K562 (cell line): ENCODE measurements at regions not wholly inside any gene's neighbourhood (a gene's known extent, or its start where the extent isn't known, plus 50 kb on each side); places are given as distances from the start of the nearest gene placed in this dataset.
A peak's percentile ranks its signal among the peaks of the same experiment; 100 is the strongest.

Experiments used
- ATAC-seq: fragments of 200-7000 bp; cut with Tn5 transposase; 3 replicates; pipeline ENCODE4 v1.9.1; 2020; ENCODE audit warnings: moderate library complexity
- BruUV-seq: library from RNA; stranded (reverse); fragments of 400-500 nt; replicated peaks from 2 replicates; lab custom pipeline; 2021; lab: Mats Ljungman, UMichigan
- CTCF ChIA-PET: fragments of 300-600 bp; formaldehyde crosslinking; extraction: SDS; loops from one replicate; lab custom pipeline; 2021; ENCODE audit warnings: low intra/inter-chr PET ratio; lab: Yijun Ruan, JAX
- POLR2A ChIA-PET: fragments of 300-600, 350-650 bp; sonication (Branson Sonifier 250); formaldehyde crosslinking; extraction: SDS; loops from one replicate; lab custom pipeline; 2021; ENCODE audit warnings: antibody characterized with exemption, inconsistent platforms; lab: Yijun Ruan, JAX
- DNase-seq, 4 experiments: peaks; one replicate each; pipeline versions ENCODE4 v3.0.0 to v3.0.0-alpha.2; 2011 to 2018; ENCODE audit warnings: low spot score in 3 of 4, mixed read lengths in 3 of 4; ENCODE audit errors: extremely low read depth in 1 of 4
- FAIRE-seq: peaks from 2 replicates; lab custom pipeline; 2011; peaks lifted over from hg19 to GRCh38; lab: Jason Lieb, UNC
- H2AFZ ChIP-seq: 2 replicates; pipeline ENCODE4 v1.6.0; 2011; ENCODE audit warnings: low read depth, low read length, control low read depth, inconsistent platforms
- H3K27ac ChIP-seq: fragments of 200-600 bp; 3 replicates; pipeline ENCODE4 v1.8.0; 2011; ENCODE audit warnings: low read depth, mild to moderate bottlenecking, control low read depth, inconsistent platforms, low read length, moderate library complexity, mixed read lengths; ENCODE audit errors: extremely low read depth
- H3K27me3 ChIP-seq, 2 experiments: fragments of 300-600 bp in 1 of 2; 2 replicates in 1 of 2; 3 replicates in 1 of 2; pipeline versions ENCODE4 v1.6.0 to v1.8.0; 2011; ENCODE audit warnings: inconsistent platforms in 2 of 2, low read length in 2 of 2, mild to moderate bottlenecking in 1 of 2, mixed read lengths in 1 of 2, moderate library complexity in 1 of 2; ENCODE audit not compliant: control insufficient read depth in 2 of 2, insufficient read depth in 2 of 2
- H3K36me3 ChIP-seq: fragments of 300-600 bp; 3 replicates; pipeline ENCODE4 v1.8.0; 2011; ENCODE audit warnings: mild to moderate bottlenecking, low read length, inconsistent platforms; ENCODE audit not compliant: control insufficient read depth, insufficient read depth
- H3K4me1 ChIP-seq, 2 experiments: fragments of 200-600 bp in 1 of 2; replicated peaks in 1 of 2; 2 replicates in 1 of 2; 3 replicates in 1 of 2; pipeline versions ENCODE4 v1.5.1 to v1.8.0; 2011; ENCODE audit warnings: inconsistent platforms in 2 of 2, low read length in 2 of 2, mild to moderate bottlenecking in 1 of 2, mixed read lengths in 1 of 2, moderate library complexity in 1 of 2; ENCODE audit not compliant: control insufficient read depth in 2 of 2, insufficient read depth in 2 of 2
- H3K4me2 ChIP-seq: 2 replicates; pipeline ENCODE4 v1.6.1; 2011; ENCODE audit warnings: low read length, control low read depth, inconsistent platforms, mixed read lengths; ENCODE audit not compliant: insufficient read depth
- H3K4me3 ChIP-seq: fragments of 200-600 bp; sonication (generic), shearing (Covaris generic); 2 replicates; pipeline ENCODE4 v1.5.1; 2016; ENCODE audit warnings: control low read depth, inconsistent platforms
- H3K79me2 ChIP-seq: fragments of 200-600 bp; 3 replicates; pipeline ENCODE4 v1.8.0; 2011; ENCODE audit warnings: low read length, inconsistent platforms; ENCODE audit not compliant: control insufficient read depth, insufficient read depth
- H3K9ac ChIP-seq, 2 experiments: 2 replicates each; pipeline versions ENCODE4 v1.6.0 to v1.6.1; 2011; ENCODE audit warnings: low read depth in 2 of 2, low read length in 2 of 2, control low read depth in 1 of 2, inconsistent platforms in 1 of 2, mild to moderate bottlenecking in 1 of 2, mixed read lengths in 1 of 2; ENCODE audit not compliant: insufficient read depth in 1 of 2
- H3K9me1 ChIP-seq: one replicate; pipeline ENCODE4 v1.6.0; 2011; ENCODE audit warnings: inconsistent platforms, mild to moderate bottlenecking, low read length, moderate library complexity; ENCODE audit not compliant: control insufficient read depth, insufficient read depth
- H3K9me3 ChIP-seq: replicated peaks from 2 replicates; pipeline ENCODE4 v1.5.1; 2011; ENCODE audit warnings: low read depth, low read length, inconsistent platforms; ENCODE audit not compliant: control insufficient read depth, insufficient read depth
- H4K20me1 ChIP-seq: replicated peaks from 2 replicates; pipeline ENCODE4 v1.6.1; 2011; ENCODE audit warnings: low read length, inconsistent platforms, mixed read lengths; ENCODE audit not compliant: control insufficient read depth, insufficient read depth
- AFF4 ChIP-seq: sonication (generic); formaldehyde crosslinking; IDR thresholded peaks from 2 replicates; pipeline ENCODE4 v1.8.0; 2023; ENCODE audit warnings: mild to moderate bottlenecking, missing genetic modification reagents
- ETV1 ChIP-seq: fragments of 450-650 bp; conservative IDR thresholded peaks from 2 replicates; pipeline ENCODE4 v1.6.1; 2016; ENCODE audit warnings: missing genetic modification characterization, control low read depth, low read depth, missing compliant biosample characterization
- GATAD2B ChIP-seq: fragments of 450-650 bp; IDR thresholded peaks from 2 replicates; pipeline ENCODE4 v1.6.1; 2017; ENCODE audit warnings: mild to moderate bottlenecking, borderline replicate concordance
- L3MBTL2 ChIP-seq: fragments of 450-650 bp; IDR thresholded peaks from 2 replicates; pipeline ENCODE4 v1.6.1; 2016; ENCODE audit warnings: mild to moderate bottlenecking, moderate library complexity
- MYC ChIP-seq, 2 experiments: fragments of 250-450 bp in 1 of 2; sonication (Bioruptor Pico) in 1 of 2; IDR thresholded peaks; 2 replicates each; pipeline versions ENCODE4 v1.5.1 to v1.6.1; 2012 to 2021; ENCODE audit warnings: low read depth in 2 of 2, borderline replicate concordance in 1 of 2, improper control_type of control experiment in 1 of 2, low read length in 1 of 2, mild to moderate bottlenecking in 1 of 2, moderate library complexity in 1 of 2
- RBM15 ChIP-seq: fragments of 200-400 bp; formaldehyde crosslinking; IDR thresholded peaks from 2 replicates; pipeline ENCODE4 v1.6.1; 2018; ENCODE audit warnings: mild to moderate bottlenecking, low read length, moderate library complexity; ENCODE audit not compliant: insufficient read depth
- SAP30 ChIP-seq: fragments of 200-600 bp; sonication (generic); IDR thresholded peaks from 2 replicates; pipeline ENCODE4 v1.6.1; 2012; ENCODE audit warnings: borderline replicate concordance, low read depth, mild to moderate bottlenecking, moderate library complexity, low read length, control low read depth, inconsistent platforms; ENCODE audit not compliant: insufficient read depth, poor library complexity, severe bottlenecking
- TAF9B ChIP-seq: fragments of 450-650 bp; IDR thresholded peaks from 2 replicates; pipeline ENCODE4 v1.6.1; 2018; ENCODE audit warnings: mild to moderate bottlenecking; ENCODE audit not compliant: partially characterized antibody
- TCF3 ChIP-seq: sonication (generic); formaldehyde crosslinking; IDR thresholded peaks from 2 replicates; pipeline ENCODE4 v1.4.0; 2020; ENCODE audit warnings: mild to moderate bottlenecking, missing genetic modification reagents
- TOE1 ChIP-seq, 2 experiments: fragments of 450-650 bp in 1 of 2; sonication (generic) in 1 of 2; formaldehyde crosslinking in 1 of 2; IDR thresholded peaks; 2 replicates each; pipeline versions ENCODE4 v1.7.1 to v1.8.0; 2016 to 2022; ENCODE audit warnings: borderline replicate concordance in 2 of 2, mild to moderate bottlenecking in 2 of 2, antibody characterized with exemption in 1 of 2, inconsistent platforms in 1 of 2, low read depth in 1 of 2, missing genetic modification reagents in 1 of 2, moderate library complexity in 1 of 2
- ZNF398 ChIP-seq: fragments of 250-450 bp; sonication (Bioruptor Pico); IDR thresholded peaks from 2 replicates; pipeline ENCODE4 v1.8.0; 2021; ENCODE audit warnings: moderate library complexity, mild to moderate bottlenecking, inconsistent platforms
- ZNF431 ChIP-seq: sonication (generic); formaldehyde crosslinking; IDR thresholded peaks from 2 replicates; pipeline ENCODE4 v1.8.0; 2022; ENCODE audit warnings: mild to moderate bottlenecking, missing genetic modification reagents
- WGBS: fragments of 100-300 bp; shearing (Covaris generic); methylation state at CpG from one replicate; pipeline ENCODE4 v1.1.6; 2016; ENCODE audit warnings: low coverage, mixed read lengths; ENCODE audit not compliant: insufficient coverage; ENCODE audit errors: missing lambda C conversion rate; 5-methylcytosine and 5-hydroxymethylcytosine counted together
- in situ Hi-C: fragments of 300-500 bp; cut with MboI; formaldehyde crosslinking; loops from 4 replicates; pipeline ENCODE4 v1.15.0; 2018; ENCODE audit warnings: inconsistent platforms, mixed read lengths
- intact Hi-C: fragments of 100-400 bp; cut with micrococcal nuclease; formaldehyde crosslinking; loops from 2 replicates; pipeline ENCODE4 v1.14.2; 2022

- in situ Hi-C loops (no loop called here), intact Hi-C loops (loop anchor here (1.0 to 10.0 kb wide), 4 partner anchors 85 to 830 kb away; partner anchors contain the start of gene TRIM13)
- Histone ChIP-seq H3K4me3 (peak overlapping the region; percentile 69), H3K27me3 (no peaks in the 10 kb centered on the region), H3K36me3 (peaks cover 14% of the 10 kb centered on the region; the same call in 1 of the 3 replicates), H3K4me1 (peaks cover 0 to 5% of the 10 kb centered on the region in 2 experiments; a peak in 2 of 5 replicates), H2AFZ (peak overlapping the region; percentile 89), H3K9me3 (no peaks in the 10 kb centered on the region), H3K9me1 (no peaks in the 10 kb centered on the region), H3K79me2 (peaks cover 97% of the 10 kb centered on the region), H3K4me2 (peak overlapping the region; percentile 88), H3K9ac (peak overlapping the region; percentile 93 to 98), H3K27ac (peak overlapping the region; percentile 98), H4K20me1 (peaks cover 3% of the 10 kb centered on the region; the same call in 1 of the 2 replicates)
- DNase-seq (peak; percentile 39 to 89 (median 56)), ATAC-seq (peak; percentile 74), FAIRE-seq (no peak)
- ChIA-PET POLR2A (interaction anchor here (0.6 to 4.8 kb wide), 9 partner anchors 8 to 829 kb away, joined by 3 to 27 read pairs (median 4); partner anchors contain the start of gene TRIM13), CTCF (interaction anchor here (0.5 to 0.6 kb wide), 2 partner anchors 80 to 640 kb away, joined by 3 read pairs; no protein-coding TSS in a partner anchor)
- 0% methylated on average over 27 of the region's 28 CpGs for WGBS
- BruUV-seq: TSS peak; percentile 77
- no peak for TF ChIP-seq ZNF431 (CRISPR knock-in tag)
- TF ChIP-seq RBM15: no peak
- no peak for TF ChIP-seq ZNF398
- 0 out of 2 replicates have a peak, but pooled peaks have one; percentile 16 for TF ChIP-seq L3MBTL2
- 0 out of 2 replicates have a peak, but pooled peaks have one; percentile 23 for TF ChIP-seq ETV1 (tag)
- 0 out of 2 replicates have a peak, but pooled peaks have one; percentile 8 for TF ChIP-seq AFF4 (CRISPR knock-in tag)
- TF ChIP-seq GATAD2B: no peak
- TF ChIP-seq TAF9B: peak; percentile 7
- TF ChIP-seq TOE1 (IDR thresholded peaks at IDR 0.05; ENCODE audit: borderline replicate concordance): 0 out of 2 replicates have a peak, but pooled peaks have one; percentile 31
- TF ChIP-seq TOE1 (CRISPR knock-in tag; IDR thresholded peaks at IDR 0.05; ENCODE audit: borderline replicate concordance, low read depth): no peak
- peak; percentile 9; the same call in 1 of the 2 replicates for TF ChIP-seq MYC (IDR thresholded peaks at IDR 0.05; ENCODE audit: low read depth, low read length)
- TF ChIP-seq MYC (CRISPR knock-in tag; IDR thresholded peaks at IDR 0.05; ENCODE audit: borderline replicate concordance, low read depth): no peak
- TF ChIP-seq TCF3 (CRISPR knock-in tag): 0 out of 2 replicates have a peak, but pooled peaks have one; percentile 9
- peak; percentile 67 for TF ChIP-seq SAP30
These were observed 67.4 kb downstream of the KCNRG start for GRCh38 chr13:50082426-50083281.
